Gastrocnemius medialis (tissue), 4 donors: ENCODE measurements at regions not wholly inside any gene's neighbourhood (a gene's known extent, or its start where the extent isn't known, plus 50 kb on each side); places are given as distances from the start of the nearest gene placed in this dataset.

Experiments
- CTCF ChIP-seq, 5 experiments: fragments of 450-650 bp in 3 of 5; fragments of 200-600 bp in 2 of 5; sonication (generic) in 2 of 5; IDR thresholded peaks in 4 of 5; conservative IDR thresholded peaks in 1 of 5; 1 replicate in 4 of 5; 2 replicates in 1 of 5; pipeline ENCODE4 v1.5.1; 2016 to 2019; ENCODE audit warnings: antibody characterized with exemption in 5 of 5, mild to moderate bottlenecking in 3 of 5, moderate library complexity in 3 of 5
- POLR2A ChIP-seq, 2 donors: fragments of 450-650 bp; IDR thresholded peaks; one replicate each; pipeline ENCODE4 v1.6.1; 2017; ENCODE audit warnings: antibody characterized with exemption in 2 of 2, mild to moderate bottlenecking in 2 of 2, moderate library complexity in 2 of 2

GRCh38 chr4:64807821-64808220 lies 398.6 kb upstream of the TECRL start:
- TF ChIP-seq CTCF (IDR thresholded peaks at IDR 0.05 in 4 of 5, conservative IDR thresholded peaks at IDR 0.05 in 1 of 5) (no peak), POLR2A (IDR thresholded peaks at IDR 0.05) (no peak)
